Neuronal stem cell (in vitro differentiated cells): ENCODE measurements at regions not wholly inside any gene's neighbourhood (a gene's known extent, or its start where the extent isn't known, plus 50 kb on each side); places are given as distances from the start of the nearest gene placed in this dataset.

Experiments
- DNase-seq: peaks from one replicate; pipeline ENCODE4 v3.0.0-alpha.2; 2013; ENCODE audit warnings: low spot score
- H2AFZ ChIP-seq: one replicate; pipeline ENCODE4 v1.6.1; 2013; ENCODE audit warnings: mild to moderate bottlenecking, low read length, inconsistent platforms
- H2AK5ac ChIP-seq: 2 replicates; pipeline ENCODE4 v1.6.1; 2013; ENCODE audit warnings: low read depth, mild to moderate bottlenecking, inconsistent platforms, low read length, moderate library complexity, mixed read lengths
- H2BK120ac ChIP-seq: 2 replicates; pipeline ENCODE4 v1.6.1; 2013; ENCODE audit warnings: low read depth, mild to moderate bottlenecking, inconsistent platforms, low read length, moderate library complexity, mixed read lengths
- H2BK12ac ChIP-seq: one replicate; pipeline ENCODE4 v1.6.1; 2013; ENCODE audit warnings: low read length, inconsistent platforms
- H2BK15ac ChIP-seq: 2 replicates; pipeline ENCODE4 v1.6.1; 2013; ENCODE audit warnings: mild to moderate bottlenecking, low read length, inconsistent platforms, mixed read lengths
- H2BK5ac ChIP-seq: one replicate; pipeline ENCODE4 v1.6.1; 2013; ENCODE audit warnings: inconsistent platforms, mild to moderate bottlenecking, low read length, moderate library complexity
- H3K14ac ChIP-seq: one replicate; pipeline ENCODE4 v1.6.1; 2013; ENCODE audit warnings: low read length, inconsistent platforms
- H3K18ac ChIP-seq: 2 replicates; pipeline ENCODE4 v1.6.1; 2013; ENCODE audit warnings: low read length, inconsistent platforms
- H3K23ac ChIP-seq: 2 replicates; pipeline ENCODE4 v1.6.1; 2013; ENCODE audit warnings: low read depth, mild to moderate bottlenecking, mixed read lengths, low read length, inconsistent platforms; ENCODE audit not compliant: poor library complexity
- H3K27ac ChIP-seq: replicated peaks from 3 replicates; pipeline ENCODE4 v1.5.1; 2013; ENCODE audit warnings: low read length, inconsistent platforms
- H3K27me3 ChIP-seq, 3 experiments: 2 replicates each; pipeline ENCODE4 v1.6.1; 2013; ENCODE audit warnings: low read length in 3 of 3, mild to moderate bottlenecking in 2 of 3, inconsistent platforms in 1 of 3, low read depth in 1 of 3, mixed read lengths in 1 of 3, moderate library complexity in 1 of 3; ENCODE audit not compliant: control insufficient read depth in 3 of 3, insufficient read depth in 3 of 3
- H3K36me3 ChIP-seq, 2 donors: replicated peaks in 1 of 2; 2 replicates each; pipeline ENCODE4 v1.6.1; 2013; ENCODE audit warnings: low read length in 2 of 2; ENCODE audit not compliant: control insufficient read depth in 2 of 2, insufficient read depth in 2 of 2
- H3K4ac ChIP-seq: 2 replicates; pipeline ENCODE4 v1.6.1; 2013; ENCODE audit warnings: inconsistent platforms, mild to moderate bottlenecking, low read length, moderate library complexity
- H3K4me1 ChIP-seq, 2 donors: 1 replicate in 1 of 2; 2 replicates in 1 of 2; pipeline ENCODE4 v1.6.1; 2013; ENCODE audit warnings: low read length in 2 of 2, low read depth in 1 of 2; ENCODE audit not compliant: control insufficient read depth in 2 of 2, insufficient read depth in 1 of 2
- H3K4me2 ChIP-seq: one replicate; pipeline ENCODE4 v1.6.1; 2013; ENCODE audit warnings: mild to moderate bottlenecking, low read length, inconsistent platforms; ENCODE audit not compliant: insufficient read depth, poor library complexity, severe bottlenecking
- H3K4me3 ChIP-seq, 2 donors: 2 replicates each; pipeline ENCODE4 v1.5.1; 2013; ENCODE audit warnings: low read length in 2 of 2, mild to moderate bottlenecking in 2 of 2, inconsistent platforms in 1 of 2, moderate library complexity in 1 of 2
- H3K79me1 ChIP-seq: one replicate; pipeline ENCODE4 v1.6.1; 2013; ENCODE audit warnings: low read depth, mild to moderate bottlenecking, inconsistent platforms, low read length, moderate library complexity
- H3K9ac ChIP-seq: one replicate; pipeline ENCODE4 v1.6.1; 2013; ENCODE audit warnings: mild to moderate bottlenecking, low read depth, low read length, inconsistent platforms; ENCODE audit not compliant: poor library complexity
- H3K9me3 ChIP-seq, 2 donors: replicated peaks in 1 of 2; 2 replicates each; pipeline versions ENCODE3 to v1.6.1; 2013; ENCODE audit warnings: low read length in 2 of 2, mild to moderate bottlenecking in 2 of 2, inconsistent platforms in 1 of 2, low read depth in 1 of 2, mixed read lengths in 1 of 2, moderate library complexity in 1 of 2; ENCODE audit not compliant: control insufficient read depth in 2 of 2, insufficient read depth in 1 of 2
- H4K8ac ChIP-seq: one replicate; pipeline ENCODE4 v1.6.1; 2013; ENCODE audit warnings: low read depth, mild to moderate bottlenecking, inconsistent platforms, low read length, moderate library complexity
- H4K91ac ChIP-seq: one replicate; pipeline ENCODE4 v1.6.1; 2013; ENCODE audit warnings: low read length, low read depth, mild to moderate bottlenecking, inconsistent platforms; ENCODE audit not compliant: poor library complexity
- WGBS, 2 donors: extraction: QIAGEN DNeasy Blood & Tissue Kit; methylation state at CpG; one replicate each; pipeline ENCODE4 v1.1.7; 2013; ENCODE audit warnings: missing lambda C conversion rate in 2 of 2, mixed read lengths in 1 of 2; ENCODE audit not compliant: insufficient read length in 2 of 2, insufficient replicate concordance in 1 of 2; ENCODE audit errors: extremely low coverage in 2 of 2; 5-methylcytosine and 5-hydroxymethylcytosine counted together

- no peak overlapping the region for H3K4me3 ChIP-seq
- peak overlapping the region; percentile 77 for H3K18ac ChIP-seq
Observed at GRCh38 chr12:76252031-76252430, 96.2 kb downstream of the BBS10 start.

GRCh38 chr12:76250256-76250655 is 98.0 kb downstream of the BBS10 start:
- Histone ChIP-seq H2BK120ac (no peak overlapping the region), H3K23ac (no peak overlapping the region), H3K14ac (no peak overlapping the region), H3K4me3 (no peak overlapping the region), H3K36me3 (no peaks in the 10 kb centered on the region), H3K9me3 (no peaks in the 10 kb centered on the region), H3K4me2 (no peak overlapping the region), H2AFZ (no peak overlapping the region), H3K27me3 (no peaks in the 10 kb centered on the region), H2BK12ac (no peak overlapping the region), H3K4ac (no peak overlapping the region), H3K79me1 (no peaks in the 10 kb centered on the region), H3K27ac (no peak overlapping the region), H4K8ac (no peak overlapping the region), H3K9ac (no peak overlapping the region), H3K18ac (no peak overlapping the region), H3K4me1 (peaks cover 0 to 5% of the 10 kb centered on the region in 2 donors), H4K91ac (no peak overlapping the region), H2BK5ac (no peak overlapping the region), H2BK15ac (no peak overlapping the region), H2AK5ac (no peak overlapping the region)
- WGBS, 2 donors, result no CpG with 5 or more reads among the region's 3 CpGs
- DNase-seq, result no peak

More at GRCh38 chr12:76252031-76252430, 96.2 kb downstream of the BBS10 start:
- H3K23ac ChIP-seq, result no peak overlapping the region
- no peak overlapping the region for H4K91ac ChIP-seq
- no peak overlapping the region for H3K9ac ChIP-seq
- H3K9me3 ChIP-seq, result no peaks in the 10 kb centered on the region
- no peaks in the 10 kb centered on the region for H3K36me3 ChIP-seq
- no peaks in the 10 kb centered on the region for H3K79me1 ChIP-seq
- no peak overlapping the region for H2AK5ac ChIP-seq
- no peaks in the 10 kb centered on the region for H3K27me3 ChIP-seq
- H2BK15ac ChIP-seq, result peak overlapping the region; percentile 30
- no peak overlapping the region for H4K8ac ChIP-seq
- no peak for DNase-seq
- H2BK12ac ChIP-seq, result no peak overlapping the region
- H3K4ac ChIP-seq, result no peak overlapping the region
- H3K4me2 ChIP-seq, result no peak overlapping the region
- H3K27ac ChIP-seq, result no peak overlapping the region
- no peak overlapping the region for H2AFZ ChIP-seq
- H3K14ac ChIP-seq, result peak overlapping the region; percentile 40
- H2BK120ac ChIP-seq, result no peak overlapping the region
- no peak overlapping the region for H2BK5ac ChIP-seq
- peaks cover 0 to 5% of the 10 kb centered on the region in 2 donors for H3K4me1 ChIP-seq
- WGBS, 2 donors, result no CpG with 5 or more reads among the region's 11 CpGs

- DNase-seq, result no peak
- no peak overlapping the region for H3K4ac ChIP-seq
Observed at GRCh38 chr12:76249501-76249900, 98.7 kb downstream of the BBS10 start.

GRCh38 chr12:76247992-76248391 is 100.2 kb downstream of the BBS10 start:
- H3K4ac ChIP-seq, result no peak overlapping the region
- no peaks in the 10 kb centered on the region for H3K36me3 ChIP-seq
- no peaks in the 10 kb centered on the region for H3K79me1 ChIP-seq
- H3K14ac ChIP-seq, result no peak overlapping the region
- no peak overlapping the region for H3K18ac ChIP-seq
- H2AFZ ChIP-seq, result no peak overlapping the region
- no peaks in the 10 kb centered on the region for H3K27me3 ChIP-seq
- H3K9me3 ChIP-seq, result no peaks in the 10 kb centered on the region
- H3K4me2 ChIP-seq, result no peak overlapping the region
- H2BK120ac ChIP-seq, result no peak overlapping the region
- no peak overlapping the region for H4K8ac ChIP-seq
- H3K9ac ChIP-seq, result no peak overlapping the region
- no peak overlapping the region for H2BK5ac ChIP-seq
- H2BK12ac ChIP-seq, result no peak overlapping the region
- no peak overlapping the region for H2AK5ac ChIP-seq
- WGBS, 2 donors, result no CpG with 5 or more reads among the region's 1 CpG
- H3K23ac ChIP-seq, result no peak overlapping the region
- DNase-seq, result no peak
- peaks cover 0 to 5% of the 10 kb centered on the region in 2 donors for H3K4me1 ChIP-seq
- no peak overlapping the region for H4K91ac ChIP-seq
- no peak overlapping the region for H2BK15ac ChIP-seq
- H3K4me3 ChIP-seq, result no peak overlapping the region
- no peak overlapping the region for H3K27ac ChIP-seq

More at GRCh38 chr12:76249501-76249900, 98.7 kb downstream of the BBS10 start:
- Histone ChIP-seq H3K36me3 (no peaks in the 10 kb centered on the region), H2BK120ac (no peak overlapping the region), H3K14ac (no peak overlapping the region), H3K79me1 (no peaks in the 10 kb centered on the region), H3K9me3 (no peaks in the 10 kb centered on the region), H3K18ac (no peak overlapping the region), H3K23ac (no peak overlapping the region), H2AFZ (no peak overlapping the region), H4K91ac (no peak overlapping the region), H3K4me2 (no peak overlapping the region), H3K27me3 (no peaks in the 10 kb centered on the region), H3K27ac (no peak overlapping the region), H2AK5ac (no peak overlapping the region), H2BK12ac (no peak overlapping the region), H4K8ac (no peak overlapping the region), H3K4me1 (peaks cover 0 to 5% of the 10 kb centered on the region in 2 donors), H3K4me3 (no peak overlapping the region), H2BK5ac (no peak overlapping the region), H3K9ac (no peak overlapping the region), H2BK15ac (no peak overlapping the region)
- WGBS, 2 donors, result no CpG with 5 or more reads among the region's 2 CpGs
